Activated gamma-delta T cell (primary cell): ENCODE measurements at regions not wholly inside any gene's neighbourhood (a gene's known extent, or its start where the extent isn't known, plus 50 kb on each side); places are given as distances from the start of the nearest gene placed in this dataset.
"Not testable (repeated sequence)": the region's sequence is repeated elsewhere in the genome, so short reads cannot be mapped to it uniquely, and the experiment has no call there.

Experiments used
- DNase-seq: peaks from one replicate; lab custom pipeline; 2025; lab: John Stamatoyannopoulos, UW

DNA sequence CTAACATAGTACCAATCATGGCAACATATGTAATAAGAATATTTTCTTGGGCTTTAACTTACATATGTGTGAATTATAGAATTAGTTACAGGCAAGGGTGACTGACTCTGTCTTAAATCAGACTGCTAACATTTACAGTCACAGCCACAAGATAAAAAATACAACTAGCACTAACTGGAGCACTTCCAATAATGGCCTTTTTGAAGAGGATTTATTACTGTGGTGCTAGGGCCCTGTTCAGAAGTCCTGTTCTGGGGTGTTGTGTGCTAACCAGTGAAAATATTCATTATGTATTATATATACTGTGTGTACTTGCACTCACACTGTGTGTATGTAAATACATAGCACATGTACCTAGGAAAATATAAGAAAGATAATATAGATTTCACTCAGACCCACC lies 1611.2 kb downstream of the PCDH18 start:
- no peak for DNase-seq

- DNase-seq: no peak
Observed at GRCh38 chr4:135917011-135917410, 1615.3 kb downstream of the PCDH18 start.

- no peak for DNase-seq
Observed at GRCh38 chr4:135900956-135901355, 1631.3 kb downstream of the PCDH18 start.

GRCh38 chr4:135864304-135864703 lies 1662.7 kb upstream of the PABPC4L start:
- DNase-seq: not testable (repeated sequence)

DNA sequence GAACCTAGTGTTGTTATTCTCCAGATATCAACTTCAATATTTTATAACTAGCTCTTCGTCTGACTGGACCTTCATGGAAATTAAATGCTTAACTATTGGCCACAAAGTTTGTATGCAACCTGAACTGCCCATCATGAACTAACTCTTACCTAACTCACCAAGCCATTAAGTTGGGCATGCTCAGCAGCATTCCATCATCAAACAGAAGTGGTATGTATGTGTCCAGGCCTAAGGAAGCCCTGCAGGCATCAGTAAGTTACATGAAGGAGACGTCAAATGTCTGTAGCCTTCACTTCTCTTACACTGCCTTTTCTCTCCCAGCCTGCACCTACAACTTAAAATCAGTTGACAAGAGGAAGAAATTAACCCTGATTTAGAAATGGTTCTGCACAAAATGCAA lies 1639.2 kb upstream of the PABPC4L start:
- no peak for DNase-seq

GRCh38 chr4:135839712-135840111 lies 1638.1 kb upstream of the PABPC4L start:
- no peak for DNase-seq

- DNase-seq: no peak
Observed at GRCh38 chr4:135838889-135839288, 1637.3 kb upstream of the PABPC4L start.

- no peak for DNase-seq
Observed at GRCh38 chr4:135834471-135834870, 1632.9 kb upstream of the PABPC4L start.

DNA sequence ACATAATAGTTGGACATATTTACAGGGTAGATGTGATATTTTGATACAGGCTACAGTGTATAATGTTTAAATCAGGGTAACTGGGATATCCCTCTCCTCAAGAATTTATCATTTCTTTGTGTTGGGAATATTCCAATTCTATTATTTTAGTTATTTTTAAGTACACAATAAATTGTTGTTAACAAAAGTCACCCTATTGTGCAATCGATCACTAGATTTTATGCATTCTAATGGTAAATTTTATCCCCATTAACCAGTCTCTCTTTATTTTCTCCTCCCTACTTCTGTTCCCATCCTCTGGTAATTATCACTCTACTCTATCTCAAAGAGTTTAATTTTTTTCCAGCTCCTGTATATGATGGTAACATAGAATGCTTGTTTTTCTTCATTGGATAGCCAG lies 1631.9 kb upstream of the PABPC4L start:
- DNase-seq: no peak

- no peak for DNase-seq
Observed at GRCh38 chr4:135824759-135825296, 1623.2 kb upstream of the PABPC4L start.

- DNase-seq: no peak
Observed at GRCh38 chr4:135804785-135805184, 1603.2 kb upstream of the PABPC4L start.

GRCh38 chr4:135777361-135777760 lies 1575.8 kb upstream of the PABPC4L start:
- DNase-seq: no peak

DNA sequence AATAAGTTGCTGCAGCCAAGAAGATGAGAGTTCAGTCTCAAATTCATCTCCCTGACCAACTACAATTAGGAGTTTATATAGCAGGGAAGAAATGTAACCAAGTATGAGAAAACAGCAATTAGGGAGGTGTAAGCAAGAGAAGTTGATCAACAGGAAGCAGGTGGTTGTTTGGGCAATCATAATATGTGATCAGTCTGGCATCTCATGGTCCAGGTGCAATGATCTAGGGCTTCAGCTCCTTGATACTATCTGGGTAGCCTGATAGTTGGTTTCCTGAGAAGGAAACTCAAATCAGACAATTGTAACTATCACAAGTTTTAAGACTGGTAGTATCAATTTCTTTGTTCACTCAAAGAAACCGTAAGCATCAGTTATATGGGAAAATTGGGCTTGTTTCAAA lies 1574.3 kb upstream of the PABPC4L start:
- no peak for DNase-seq

DNA sequence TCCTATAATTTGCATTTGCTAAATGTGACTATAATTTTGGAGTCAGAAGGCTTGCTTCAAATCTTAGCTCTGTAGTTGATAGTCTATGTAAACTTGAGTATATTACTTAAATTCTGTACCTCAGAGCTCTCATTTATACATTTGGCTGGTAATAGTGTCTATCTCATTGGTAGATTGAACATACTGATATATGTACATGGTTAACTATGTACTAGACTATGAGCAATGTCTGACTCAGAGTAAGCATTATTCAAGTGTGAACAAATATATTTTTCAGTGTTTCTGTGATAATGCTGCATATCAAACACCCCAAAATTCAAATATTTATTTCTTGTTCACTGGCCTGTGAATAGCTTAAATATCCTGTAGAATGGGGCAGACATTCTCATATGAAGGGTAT lies 1568.9 kb upstream of the PABPC4L start:
- DNase-seq: no peak

DNA sequence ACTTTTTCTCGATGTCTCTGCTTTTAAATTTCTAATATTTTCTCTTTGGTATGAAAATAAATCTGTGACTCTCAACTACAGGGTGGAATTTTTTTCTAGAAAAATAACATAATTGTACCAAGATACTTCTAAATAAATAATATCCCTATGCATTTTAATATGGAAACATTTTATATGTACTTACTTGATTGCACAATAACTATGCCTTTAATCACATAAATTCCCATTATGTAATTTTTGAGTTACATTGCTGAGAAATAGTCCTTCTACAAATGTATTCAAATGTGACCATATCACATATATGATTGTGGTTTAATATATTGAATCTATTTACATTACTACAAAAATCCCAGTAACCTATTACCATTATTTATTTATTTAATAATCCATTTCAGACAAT lies 1543.3 kb upstream of the PABPC4L start:
- no peak for DNase-seq

DNA sequence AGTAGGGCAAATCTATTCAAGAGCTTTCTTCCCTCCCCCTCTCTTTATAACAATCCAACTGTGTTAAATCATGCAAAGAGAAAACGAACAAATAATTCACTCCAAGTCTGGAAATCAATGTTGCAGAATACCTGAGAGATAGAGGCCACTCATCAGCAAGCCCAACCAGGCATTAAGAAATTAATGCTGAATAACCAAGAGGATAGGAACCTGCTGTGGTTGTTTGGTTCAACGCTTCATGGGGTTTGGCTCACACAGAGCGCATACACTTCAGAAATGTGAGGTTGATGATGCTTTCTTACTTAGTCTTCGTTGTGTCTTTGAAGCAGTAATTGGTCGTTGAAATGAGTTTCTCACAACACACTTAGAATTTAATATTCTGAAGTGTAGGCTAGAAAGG lies 1540.0 kb upstream of the PABPC4L start:
- no peak for DNase-seq

- DNase-seq: no peak
Observed at GRCh38 chr4:135739354-135739753, 1537.8 kb upstream of the PABPC4L start.

DNA sequence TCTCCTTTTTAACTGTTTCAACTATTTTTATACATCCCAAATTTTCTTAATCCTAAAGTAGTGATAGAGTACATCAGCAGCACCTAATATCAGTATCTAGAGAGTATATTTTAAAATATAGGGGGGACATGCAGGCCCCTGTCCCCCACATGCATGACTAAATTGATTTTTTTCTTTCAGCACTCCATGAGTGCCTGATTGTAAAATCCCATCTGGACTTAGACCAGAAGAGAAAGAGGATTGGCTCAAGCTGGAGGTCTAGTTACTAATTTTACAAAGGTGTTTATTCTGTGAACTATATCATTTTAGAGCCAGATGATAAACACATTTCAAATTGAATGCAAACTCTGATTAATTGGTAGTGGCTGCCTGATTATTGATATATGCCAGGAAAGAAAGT lies 1533.9 kb upstream of the PABPC4L start:
- DNase-seq: no peak

GRCh38 chr4:135732448-135732847 lies 1530.9 kb upstream of the PABPC4L start:
- no peak for DNase-seq

DNA sequence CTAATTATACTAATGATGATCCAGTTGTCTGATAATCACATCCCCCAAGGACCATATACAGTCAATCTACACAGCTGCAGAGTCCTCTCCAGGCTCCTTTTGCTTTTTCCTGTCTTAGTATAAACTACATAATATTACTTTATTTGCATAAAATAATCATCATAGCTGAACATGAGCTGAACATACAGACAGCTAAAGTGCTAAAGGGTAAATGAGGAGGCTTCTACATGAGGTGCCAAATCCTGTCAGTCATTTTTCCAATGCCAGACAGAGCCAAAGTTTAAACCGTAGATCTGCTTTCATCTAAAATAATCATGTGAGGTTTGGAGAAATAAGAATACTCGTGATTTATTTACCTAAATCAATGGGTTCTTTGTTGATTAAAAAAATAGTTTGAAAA lies 1530.1 kb upstream of the PABPC4L start:
- no peak for DNase-seq

DNA sequence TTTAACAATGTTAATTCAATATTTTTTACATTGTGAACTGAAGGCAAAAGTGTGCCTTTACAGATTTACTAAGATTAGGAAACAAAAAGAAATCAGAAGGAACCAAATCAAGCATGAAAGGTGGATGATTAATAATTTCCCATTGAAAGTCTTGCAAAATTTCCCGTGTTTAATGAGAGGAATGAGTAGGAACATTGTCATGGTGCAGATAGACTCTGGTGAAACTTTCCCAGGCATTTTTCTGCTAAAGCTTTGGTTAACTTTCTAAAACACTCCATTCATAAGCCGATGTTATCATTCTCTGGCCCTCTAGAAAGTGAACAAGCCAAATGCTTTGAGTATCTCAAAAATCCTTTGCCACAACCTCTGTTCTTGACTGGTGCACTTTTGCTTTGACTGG lies 1522.8 kb upstream of the PABPC4L start:
- DNase-seq: no peak

DNA sequence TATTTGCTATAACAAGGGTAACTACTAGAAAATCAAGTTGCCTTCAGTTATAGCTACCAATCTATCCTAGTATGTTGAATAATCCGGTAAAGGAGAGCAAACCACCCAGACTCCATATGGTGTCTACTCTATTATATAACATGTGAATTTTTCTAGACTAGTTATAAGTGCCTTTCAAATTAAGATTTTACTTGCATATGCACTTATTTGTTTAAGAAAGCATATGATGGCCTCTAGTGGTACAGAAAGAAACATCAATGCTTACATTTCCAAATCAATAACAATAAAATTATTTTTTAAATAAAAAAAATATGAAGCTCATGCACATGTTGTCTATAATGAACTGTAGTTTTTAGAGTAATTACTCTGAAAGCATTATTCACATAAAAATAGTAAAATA lies 1516.4 kb upstream of the PABPC4L start:
- no peak for DNase-seq

DNA sequence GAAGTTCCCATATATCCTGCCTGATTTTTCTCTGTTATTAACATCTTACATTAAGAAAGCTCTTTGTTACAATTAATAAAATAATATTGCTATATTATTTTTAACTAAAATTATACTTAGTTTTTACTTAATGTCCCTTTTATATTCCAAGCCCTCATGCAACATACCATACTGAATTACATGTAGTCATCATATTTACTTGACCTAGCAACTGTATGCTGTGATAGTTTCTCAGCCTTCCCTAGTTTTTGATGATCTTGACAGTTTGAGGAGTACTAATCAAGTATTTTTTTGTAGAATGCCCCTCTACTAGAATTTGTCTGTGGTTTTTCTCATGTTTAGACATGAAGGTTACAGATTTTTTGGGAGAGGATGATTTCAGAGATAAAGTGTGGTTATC lies 1503.8 kb upstream of the PABPC4L start:
- no peak for DNase-seq

- DNase-seq: no peak
Observed at GRCh38 chr4:135694066-135694465, 1492.5 kb upstream of the PABPC4L start.

GRCh38 chr4:135684001-135684400 lies 1482.4 kb upstream of the PABPC4L start:
- DNase-seq: no peak
